BLaER1 treated with 17β-estradiol and CSF1 and Interleukin-3, amounts not matched to agents 10 nM and 100 nM (cell line): ENCODE measurements at regions not wholly inside any gene's neighbourhood (a gene's known extent, or its start where the extent isn't known, plus 50 kb on each side); places are given as distances from the start of the nearest gene placed in this dataset.

Source experiments
- H3K27ac ChIP-seq, 11 experiments: shearing (Covaris generic); formaldehyde crosslinking; 2 replicates each; pipeline ENCODE4 v1.8.1; 2022
- H3K27me3 ChIP-seq, 11 experiments: shearing (Covaris generic); formaldehyde crosslinking; 2 replicates each; pipeline ENCODE4 v1.8.1; 2022
- H3K36me3 ChIP-seq, 11 experiments: shearing (Covaris generic); formaldehyde crosslinking; 2 replicates each; pipeline ENCODE4 v1.8.1; 2022
- H3K4me1 ChIP-seq, 10 experiments: shearing (Covaris generic); formaldehyde crosslinking; 2 replicates each; pipeline ENCODE4 v1.8.1; 2022
- H3K4me2 ChIP-seq, 11 experiments: shearing (Covaris generic); formaldehyde crosslinking; 2 replicates each; pipeline ENCODE4 v1.8.1; 2022
- H3K4me3 ChIP-seq, 10 experiments: shearing (Covaris generic); formaldehyde crosslinking; 2 replicates each; pipeline ENCODE4 v1.8.1; 2022
- H3K9ac ChIP-seq, 11 experiments: shearing (Covaris generic); formaldehyde crosslinking; 2 replicates each; pipeline ENCODE4 v1.8.1; 2022
- H3K9me3 ChIP-seq, 11 experiments: shearing (Covaris generic); formaldehyde crosslinking; replicated peaks in 1 of 11; 2 replicates each; pipeline ENCODE4 v1.8.1; 2022
- H4K20me1 ChIP-seq, 11 experiments: shearing (Covaris generic); formaldehyde crosslinking; 2 replicates each; pipeline ENCODE4 v1.8.1; 2022
- Cebpa-rat ChIP-seq, 11 experiments: shearing (Covaris generic); IDR thresholded peaks; 2 replicates each; pipeline ENCODE4 v1.8.1; 2022

GRCh38 chr18:43648002-43648401, 370.7 kb upstream of the SYT4 start:
- no peak for TF ChIP-seq Cebpa-rat (IDR thresholded peaks at IDR 0.05)
- H3K27ac ChIP-seq = no peak overlapping the region
- no peak overlapping the region for H3K4me3 ChIP-seq
- H3K9ac ChIP-seq = no peak overlapping the region
- no peaks in the 10 kb centered on the region for H3K4me1 ChIP-seq
- H3K4me2 ChIP-seq = no peak overlapping the region
- H3K9me3 ChIP-seq = peaks cover 7 to 11% (median 9%) of the 10 kb centered on the region in 11 experiments; a peak in 15 of 22 replicates
- H3K27me3 ChIP-seq = no peaks in the 10 kb centered on the region
- no peaks in the 10 kb centered on the region for H4K20me1 ChIP-seq
- no peaks in the 10 kb centered on the region for H3K36me3 ChIP-seq

- Histone ChIP-seq H3K27me3 (no peaks in the 10 kb centered on the region), H3K27ac (no peak overlapping the region), H3K9ac (no peak overlapping the region), H3K4me3 (no peak overlapping the region), H3K4me1 (no peaks in the 10 kb centered on the region), H3K4me2 (no peak overlapping the region), H3K9me3 (peaks cover 7 to 11% (median 9%) of the 10 kb centered on the region in 11 experiments; a peak in 17 of 22 replicates), H3K36me3 (no peaks in the 10 kb centered on the region), H4K20me1 (no peaks in the 10 kb centered on the region)
- TF ChIP-seq Cebpa-rat (IDR thresholded peaks at IDR 0.05) = no peak
Measured at GRCh38 chr18:43649649-43650357, 372.5 kb upstream of the SYT4 start.

- no peaks in the 10 kb centered on the region for H3K4me1 ChIP-seq
- no peaks in the 10 kb centered on the region for H4K20me1 ChIP-seq
- no peak overlapping the region for H3K9ac ChIP-seq
- H3K27ac ChIP-seq = no peak overlapping the region
- H3K27me3 ChIP-seq = no peaks in the 10 kb centered on the region
- TF ChIP-seq Cebpa-rat (IDR thresholded peaks at IDR 0.05) = no peak
- peaks cover 7 to 11% (median 9%) of the 10 kb centered on the region in 11 experiments; a peak in 17 of 22 replicates for H3K9me3 ChIP-seq
- no peak overlapping the region for H3K4me3 ChIP-seq
- H3K36me3 ChIP-seq = no peaks in the 10 kb centered on the region
- no peak overlapping the region for H3K4me2 ChIP-seq
Measured at GRCh38 chr18:43650426-43650825, 373.1 kb upstream of the SYT4 start.

GRCh38 chr18:43651057-43651456, 373.8 kb upstream of the SYT4 start:
- no peaks in the 10 kb centered on the region for H3K36me3 ChIP-seq
- H3K27ac ChIP-seq = no peak overlapping the region
- no peaks in the 10 kb centered on the region for H4K20me1 ChIP-seq
- TF ChIP-seq Cebpa-rat (IDR thresholded peaks at IDR 0.05) = no peak
- H3K4me2 ChIP-seq = no peak overlapping the region
- no peaks in the 10 kb centered on the region for H3K27me3 ChIP-seq
- no peak overlapping the region for H3K9ac ChIP-seq
- peaks cover 7 to 11% (median 9%) of the 10 kb centered on the region in 11 experiments; a peak in 17 of 22 replicates for H3K9me3 ChIP-seq
- no peaks in the 10 kb centered on the region for H3K4me1 ChIP-seq
- no peak overlapping the region for H3K4me3 ChIP-seq

GRCh38 chr18:43656547-43656946, 379.3 kb upstream of the SYT4 start:
- H3K36me3 ChIP-seq = no peaks in the 10 kb centered on the region
- H3K4me1 ChIP-seq = no peaks in the 10 kb centered on the region
- no peak overlapping the region for H3K27ac ChIP-seq
- no peak overlapping the region for H3K4me3 ChIP-seq
- H3K9ac ChIP-seq = no peak overlapping the region
- no peaks in the 10 kb centered on the region for H3K27me3 ChIP-seq
- H4K20me1 ChIP-seq = no peaks in the 10 kb centered on the region
- no peak overlapping the region for H3K4me2 ChIP-seq
- peaks cover 5 to 10% (median 7%) of the 10 kb centered on the region in 11 experiments; a peak in 17 of 22 replicates for H3K9me3 ChIP-seq
- no peak for TF ChIP-seq Cebpa-rat (IDR thresholded peaks at IDR 0.05)

- no peak for TF ChIP-seq Cebpa-rat (IDR thresholded peaks at IDR 0.05)
- no peaks in the 10 kb centered on the region for H3K36me3 ChIP-seq
- no peak overlapping the region for H3K27ac ChIP-seq
- no peak overlapping the region for H3K4me2 ChIP-seq
- no peaks in the 10 kb centered on the region for H3K27me3 ChIP-seq
- H3K4me1 ChIP-seq = no peaks in the 10 kb centered on the region
- H3K9me3 ChIP-seq = no peaks in the 10 kb centered on the region
- H3K4me3 ChIP-seq = no peak overlapping the region
- H4K20me1 ChIP-seq = no peaks in the 10 kb centered on the region
- no peak overlapping the region for H3K9ac ChIP-seq
Measured at GRCh38 chr18:43661570-43661969, 384.3 kb upstream of the SYT4 start.

- no peak overlapping the region for H3K4me3 ChIP-seq
- H3K9me3 ChIP-seq = no peaks in the 10 kb centered on the region
- no peaks in the 10 kb centered on the region for H3K27me3 ChIP-seq
- H3K36me3 ChIP-seq = no peaks in the 10 kb centered on the region
- H3K4me1 ChIP-seq = no peaks in the 10 kb centered on the region
- no peaks in the 10 kb centered on the region for H4K20me1 ChIP-seq
- H3K27ac ChIP-seq = no peak overlapping the region
- no peak overlapping the region for H3K4me2 ChIP-seq
- H3K9ac ChIP-seq = no peak overlapping the region
- no peak for TF ChIP-seq Cebpa-rat (IDR thresholded peaks at IDR 0.05)
Measured at GRCh38 chr18:43662657-43663056, 385.4 kb upstream of the SYT4 start.

- no peaks in the 10 kb centered on the region for H3K9me3 ChIP-seq
- no peak for TF ChIP-seq Cebpa-rat (IDR thresholded peaks at IDR 0.05)
- no peaks in the 10 kb centered on the region for H4K20me1 ChIP-seq
- no peak overlapping the region for H3K4me2 ChIP-seq
- no peak overlapping the region for H3K9ac ChIP-seq
- no peaks in the 10 kb centered on the region for H3K4me1 ChIP-seq
- H3K4me3 ChIP-seq = no peak overlapping the region
- H3K27me3 ChIP-seq = no peaks in the 10 kb centered on the region
- H3K36me3 ChIP-seq = no peaks in the 10 kb centered on the region
- no peak overlapping the region for H3K27ac ChIP-seq
Measured at GRCh38 chr18:43663159-43663558, 385.9 kb upstream of the SYT4 start.

GRCh38 chr18:43664487-43665008, 387.3 kb upstream of the SYT4 start:
- Histone ChIP-seq H3K27me3 (no peaks in the 10 kb centered on the region), H3K9me3 (no peaks in the 10 kb centered on the region), H3K9ac (no peak overlapping the region), H4K20me1 (no peaks in the 10 kb centered on the region), H3K4me1 (no peaks in the 10 kb centered on the region), H3K4me3 (no peak overlapping the region), H3K36me3 (no peaks in the 10 kb centered on the region), H3K4me2 (no peak overlapping the region), H3K27ac (no peak overlapping the region)
- TF ChIP-seq Cebpa-rat (IDR thresholded peaks at IDR 0.05) = no peak

- H3K4me1 ChIP-seq = no peaks in the 10 kb centered on the region
- H3K36me3 ChIP-seq = no peaks in the 10 kb centered on the region
- no peak overlapping the region for H3K27ac ChIP-seq
- H3K9me3 ChIP-seq = no peaks in the 10 kb centered on the region
- no peak for TF ChIP-seq Cebpa-rat (IDR thresholded peaks at IDR 0.05)
- H3K9ac ChIP-seq = no peak overlapping the region
- H3K4me3 ChIP-seq = no peak overlapping the region
- H4K20me1 ChIP-seq = no peaks in the 10 kb centered on the region
- H3K4me2 ChIP-seq = no peak overlapping the region
- H3K27me3 ChIP-seq = no peaks in the 10 kb centered on the region
Measured at GRCh38 chr18:43665105-43665788, 388.0 kb upstream of the SYT4 start.
